ENCODE measurements at regions not wholly inside any gene's neighbourhood (a gene's known extent, or its start where the extent isn't known, plus 50 kb on each side); places are given as distances from the start of the nearest gene placed in this dataset.

DNA sequence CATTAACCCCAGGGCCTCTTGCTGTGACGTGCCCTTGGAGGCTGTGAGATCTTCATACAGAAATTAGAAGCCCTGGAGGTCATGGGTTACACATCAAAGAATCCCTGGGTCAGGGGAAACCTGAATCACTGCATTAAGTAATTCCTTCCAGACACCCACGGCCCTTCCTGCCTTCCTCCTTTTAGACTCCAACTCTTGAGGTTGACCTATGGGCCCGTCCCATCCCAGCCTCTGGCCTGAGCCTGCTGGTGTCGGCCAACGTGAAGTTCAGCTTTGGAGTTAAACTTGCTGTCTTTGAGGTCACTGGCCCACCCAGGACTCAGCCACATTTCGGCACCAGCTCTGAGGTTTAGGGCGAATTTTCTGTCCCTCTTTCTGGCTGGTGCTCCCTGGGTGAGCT, 198.3 kb downstream of the ACKR3 start:
- no peak for TF ChIP-seq POLR2A (IDR thresholded peaks at IDR 0.05)
- TF ChIP-seq, protein P1, sequence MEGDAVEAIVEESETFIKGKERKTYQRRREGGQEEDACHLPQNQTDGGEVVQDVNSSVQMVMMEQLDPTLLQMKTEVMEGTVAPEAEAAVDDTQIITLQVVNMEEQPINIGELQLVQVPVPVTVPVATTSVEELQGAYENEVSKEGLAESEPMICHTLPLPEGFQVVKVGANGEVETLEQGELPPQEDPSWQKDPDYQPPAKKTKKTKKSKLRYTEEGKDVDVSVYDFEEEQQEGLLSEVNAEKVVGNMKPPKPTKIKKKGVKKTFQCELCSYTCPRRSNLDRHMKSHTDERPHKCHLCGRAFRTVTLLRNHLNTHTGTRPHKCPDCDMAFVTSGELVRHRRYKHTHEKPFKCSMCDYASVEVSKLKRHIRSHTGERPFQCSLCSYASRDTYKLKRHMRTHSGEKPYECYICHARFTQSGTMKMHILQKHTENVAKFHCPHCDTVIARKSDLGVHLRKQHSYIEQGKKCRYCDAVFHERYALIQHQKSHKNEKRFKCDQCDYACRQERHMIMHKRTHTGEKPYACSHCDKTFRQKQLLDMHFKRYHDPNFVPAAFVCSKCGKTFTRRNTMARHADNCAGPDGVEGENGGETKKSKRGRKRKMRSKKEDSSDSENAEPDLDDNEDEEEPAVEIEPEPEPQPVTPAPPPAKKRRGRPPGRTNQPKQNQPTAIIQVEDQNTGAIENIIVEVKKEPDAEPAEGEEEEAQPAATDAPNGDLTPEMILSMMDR (IDR thresholded peaks at IDR 0.05), result no peak
